Ramos (cell line): ENCODE measurements at regions not wholly inside any gene's neighbourhood (a gene's known extent, or its start where the extent isn't known, plus 50 kb on each side); places are given as distances from the start of the nearest gene placed in this dataset.
"Not testable (repeated sequence)": the region's sequence is repeated elsewhere in the genome, so short reads cannot be mapped to it uniquely, and the experiment has no call there.

Experiments used
- in situ Hi-C: fragments of 300-500 bp; cut with MboI; formaldehyde crosslinking; loops from one replicate; pipeline ENCODE4 v1.14.3; 2022; ENCODE audit warnings: low sequenced_read_pairs; ENCODE audit not compliant: unreplicated experiment

- in situ Hi-C loops, result no loop called here
Measured at GRCh38 chr1:164456272-164456671, 102.7 kb upstream of the PBX1 start.

GRCh38 chr1:164459176-164459575, 99.8 kb upstream of the PBX1 start:
- in situ Hi-C loops, result not testable (repeated sequence)

GRCh38 chr1:164466001-164466421, 93.0 kb upstream of the PBX1 start:
- in situ Hi-C loops, result no loop called here

- in situ Hi-C loops, result no loop called here
Measured at GRCh38 chr1:164466429-164466828, 92.6 kb upstream of the PBX1 start.

- in situ Hi-C loops, result no loop called here
Measured at GRCh38 chr1:164470996-164471395, 88.0 kb upstream of the PBX1 start.

- in situ Hi-C loops, result no loop called here
Measured at GRCh38 chr1:164472841-164473240, 86.1 kb upstream of the PBX1 start.

GRCh38 chr1:164473544-164473943, 85.4 kb upstream of the PBX1 start:
- in situ Hi-C loops, result no loop called here

GRCh38 chr1:164475834-164476233, 83.2 kb upstream of the PBX1 start:
- in situ Hi-C loops, result no loop called here

- in situ Hi-C loops, result no loop called here
Measured at GRCh38 chr1:164477343-164477742, 81.6 kb upstream of the PBX1 start.

GRCh38 chr1:164479242-164479641, 79.7 kb upstream of the PBX1 start:
- in situ Hi-C loops, result no loop called here

- in situ Hi-C loops, result no loop called here
Measured at GRCh38 chr1:164480285-164480907, 78.6 kb upstream of the PBX1 start.

GRCh38 chr1:164495905-164496304, 63.1 kb upstream of the PBX1 start:
- in situ Hi-C loops, result no loop called here

- in situ Hi-C loops, result no loop called here
Measured at GRCh38 chr1:164498792-164499191, 60.2 kb upstream of the PBX1 start.

GRCh38 chr1:164504749-164505148, 54.2 kb upstream of the PBX1 start:
- in situ Hi-C loops, result no loop called here
